Testis (tissue), 2 donors: ENCODE measurements at regions not wholly inside any gene's neighbourhood (a gene's known extent, or its start where the extent isn't known, plus 50 kb on each side); places are given as distances from the start of the nearest gene placed in this dataset.
"Not testable (repeated sequence)": the region's sequence is repeated elsewhere in the genome, so short reads cannot be mapped to it uniquely, and the experiment has no call there.

ENCODE experiments used
- DNase-seq: peaks from one replicate; pipeline ENCODE4 v3.0.0-alpha.2; 2019
- H3K27ac ChIP-seq, 2 donors: fragments of 200-600 bp; sonication (generic); one replicate each; pipeline ENCODE4 v1.5.1; 2019
- H3K27me3 ChIP-seq: fragments of 200-600 bp; sonication (generic); one replicate; pipeline ENCODE4 v1.5.1; 2019
- H3K36me3 ChIP-seq: fragments of 200-600 bp; sonication (generic); one replicate; pipeline ENCODE4 v1.5.1; 2017; ENCODE audit warnings: low read depth; ENCODE audit errors: missing control alignments
- H3K4me1 ChIP-seq: fragments of 200-600 bp; sonication (generic); one replicate; pipeline ENCODE4 v1.5.1; 2019
- H3K4me3 ChIP-seq, 2 donors: fragments of 200-600 bp; sonication (generic); one replicate each; pipeline ENCODE4 v1.5.1; 2017 to 2019
- H3K9me3 ChIP-seq: fragments of 200-600 bp; sonication (generic); one replicate; pipeline ENCODE4 v1.5.1; 2017
- CTCF ChIP-seq, 3 experiments: fragments of 450-650 bp in 2 of 3; fragments of 200-600 bp in 1 of 3; sonication (generic) in 1 of 3; IDR thresholded peaks; one replicate each; pipeline ENCODE4 v1.5.1; 2016 to 2019; ENCODE audit warnings: antibody characterized with exemption in 3 of 3, mild to moderate bottlenecking in 2 of 3, moderate library complexity in 1 of 3
- POLR2A ChIP-seq: fragments of 450-650 bp; IDR thresholded peaks from one replicate; pipeline ENCODE4 v1.6.1; 2017; ENCODE audit warnings: antibody characterized with exemption, mild to moderate bottlenecking, moderate library complexity
- WGBS, 2 donors: methylation state at CpG; one replicate each; pipeline ENCODE4 v1.1.5; 2018; 5-methylcytosine and 5-hydroxymethylcytosine counted together
- intact Hi-C: fragments of 100-400 bp; cut with DNase I; formaldehyde crosslinking; loops from one replicate; pipeline ENCODE4 v1.15.1; 2023; ENCODE audit warnings: low total_unique reads

- intact Hi-C loops = no loop called here
- TF ChIP-seq CTCF (IDR thresholded peaks at IDR 0.05) = no peak
- TF ChIP-seq POLR2A = no peak
- WGBS, 2 donors = 53 to 61% methylated on average over 15 of the region's 15 CpGs
- peaks cover 41% of the 10 kb centered on the region for H3K4me1 ChIP-seq
- H3K4me3 ChIP-seq = no peak overlapping the region
- H3K36me3 ChIP-seq = no peaks in the 10 kb centered on the region
- DNase-seq = peak; percentile 22
- H3K27ac ChIP-seq = peak overlapping the region; percentile 81 to 84
- no peaks in the 10 kb centered on the region for H3K9me3 ChIP-seq
- no peaks in the 10 kb centered on the region for H3K27me3 ChIP-seq
Measured at GRCh38 chr2:109692013-109692743, 78.0 kb downstream of the SOWAHC start.

- 76 to 79% methylated on average over 9 of the region's 9 CpGs for WGBS, 2 donors
- H3K9me3 ChIP-seq, H3K4me3 ChIP-seq, DNase-seq, H3K36me3 ChIP-seq, intact Hi-C loops, H3K27me3 ChIP-seq: not testable (repeated sequence)
- H3K27ac ChIP-seq = peak overlapping the region; percentile 44 to 84
- H3K4me1 ChIP-seq = peaks cover 41% of the 10 kb centered on the region
Measured at GRCh38 chr2:109692831-109693230, 78.7 kb downstream of the SOWAHC start.

- H3K9me3 ChIP-seq, H3K4me3 ChIP-seq, intact Hi-C loops, DNase-seq, H3K36me3 ChIP-seq, H3K27me3 ChIP-seq: not testable (repeated sequence)
- H3K4me1 ChIP-seq = peaks cover 41% of the 10 kb centered on the region
- peak overlapping the region; percentile 44 to 84 for H3K27ac ChIP-seq
- 90% methylated on average over 8 of the region's 8 CpGs for WGBS, 2 donors
Measured at GRCh38 chr2:109693292-109693691, 79.1 kb downstream of the SOWAHC start.

- no peaks in the 10 kb centered on the region for H3K9me3 ChIP-seq
- H3K4me3 ChIP-seq = no peak overlapping the region
- no peak for DNase-seq
- no peak for TF ChIP-seq POLR2A
- no peak for TF ChIP-seq CTCF (IDR thresholded peaks at IDR 0.05)
- peaks cover 44% of the 10 kb centered on the region for H3K4me1 ChIP-seq
- H3K27ac ChIP-seq = no peak overlapping the region
- 37 to 53% methylated on average over 2 of the region's 2 CpGs for WGBS, 2 donors
- no peaks in the 10 kb centered on the region for H3K36me3 ChIP-seq
- intact Hi-C loops = no loop called here
- H3K27me3 ChIP-seq = no peaks in the 10 kb centered on the region
Measured at GRCh38 chr2:109694190-109694589, 80.0 kb downstream of the SOWAHC start.

GRCh38 chr2:109695290-109695689 lies 81.1 kb downstream of the SOWAHC start:
- 93 to 98% methylated on average over 2 of the region's 2 CpGs for WGBS, 2 donors
- Histone ChIP-seq H3K4me1 (peaks cover 43% of the 10 kb centered on the region), H3K4me3 (no peak overlapping the region), H3K27me3 (no peaks in the 10 kb centered on the region), H3K9me3 (no peaks in the 10 kb centered on the region), H3K36me3 (no peaks in the 10 kb centered on the region), H3K27ac (no peak overlapping the region)
- no peak for DNase-seq
- TF ChIP-seq POLR2A (no peak), CTCF (IDR thresholded peaks at IDR 0.05) (no peak)
- intact Hi-C loops = no loop called here

GRCh38 chr2:109699646-109700045 lies 85.5 kb downstream of the SOWAHC start:
- no peaks in the 10 kb centered on the region for H3K9me3 ChIP-seq
- H3K27ac ChIP-seq = peak overlapping the region in 1 of 2 donors; percentile 9
- H3K27me3 ChIP-seq = no peaks in the 10 kb centered on the region
- H3K36me3 ChIP-seq = no peaks in the 10 kb centered on the region
- H3K4me1 ChIP-seq = peaks cover 18% of the 10 kb centered on the region
- TF ChIP-seq POLR2A (no peak), CTCF (IDR thresholded peaks at IDR 0.05) (no peak)
- DNase-seq = peak; percentile 68
- intact Hi-C loops = no loop called here
- no peak overlapping the region for H3K4me3 ChIP-seq
- 28 to 30% methylated on average over 7 of the region's 7 CpGs for WGBS, 2 donors
